D721Med (cell line): ENCODE measurements at regions not wholly inside any gene's neighbourhood (a gene's known extent, or its start where the extent isn't known, plus 50 kb on each side); places are given as distances from the start of the nearest gene placed in this dataset.

Source experiments
- DNase-seq: peaks from one replicate; pipeline ENCODE4 v3.0.0; 2011; ENCODE audit warnings: low spot score; ENCODE audit not compliant: insufficient read length
- FAIRE-seq: peaks from 2 replicates; lab custom pipeline; 2011; peaks lifted over from hg19 to GRCh38; lab: Jason Lieb, UNC
- TF ChIP-seq, protein P1 (sequence below): IDR thresholded peaks from 2 replicates; pipeline ENCODE4 v1.5.1; 2012; ENCODE audit warnings: mild to moderate bottlenecking, control low read depth; ENCODE audit not compliant: insufficient read depth; ENCODE audit errors: missing control alignments

DNA sequence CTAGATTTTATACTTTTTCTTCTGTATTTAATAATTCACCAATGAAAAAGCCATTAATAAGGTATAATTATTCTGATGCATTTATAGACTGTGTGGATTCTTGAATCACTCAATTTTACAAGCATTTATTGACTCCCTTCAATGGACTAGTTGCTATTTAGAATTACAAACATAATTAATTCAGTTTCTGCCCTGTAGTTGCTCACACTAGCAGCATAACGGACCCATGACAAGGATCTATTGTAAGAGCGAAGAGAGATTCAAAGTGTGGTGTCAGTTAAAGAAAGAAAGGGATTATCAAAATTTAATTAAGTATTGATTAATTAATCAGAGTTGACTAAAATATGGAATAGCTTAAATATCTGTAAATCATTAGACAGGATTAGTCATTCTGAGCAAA is 602.6 kb upstream of the PTCHD4 start:
- no peak for FAIRE-seq
- TF ChIP-seq, protein P1, sequence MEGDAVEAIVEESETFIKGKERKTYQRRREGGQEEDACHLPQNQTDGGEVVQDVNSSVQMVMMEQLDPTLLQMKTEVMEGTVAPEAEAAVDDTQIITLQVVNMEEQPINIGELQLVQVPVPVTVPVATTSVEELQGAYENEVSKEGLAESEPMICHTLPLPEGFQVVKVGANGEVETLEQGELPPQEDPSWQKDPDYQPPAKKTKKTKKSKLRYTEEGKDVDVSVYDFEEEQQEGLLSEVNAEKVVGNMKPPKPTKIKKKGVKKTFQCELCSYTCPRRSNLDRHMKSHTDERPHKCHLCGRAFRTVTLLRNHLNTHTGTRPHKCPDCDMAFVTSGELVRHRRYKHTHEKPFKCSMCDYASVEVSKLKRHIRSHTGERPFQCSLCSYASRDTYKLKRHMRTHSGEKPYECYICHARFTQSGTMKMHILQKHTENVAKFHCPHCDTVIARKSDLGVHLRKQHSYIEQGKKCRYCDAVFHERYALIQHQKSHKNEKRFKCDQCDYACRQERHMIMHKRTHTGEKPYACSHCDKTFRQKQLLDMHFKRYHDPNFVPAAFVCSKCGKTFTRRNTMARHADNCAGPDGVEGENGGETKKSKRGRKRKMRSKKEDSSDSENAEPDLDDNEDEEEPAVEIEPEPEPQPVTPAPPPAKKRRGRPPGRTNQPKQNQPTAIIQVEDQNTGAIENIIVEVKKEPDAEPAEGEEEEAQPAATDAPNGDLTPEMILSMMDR = no peak
- DNase-seq = no peak

DNA sequence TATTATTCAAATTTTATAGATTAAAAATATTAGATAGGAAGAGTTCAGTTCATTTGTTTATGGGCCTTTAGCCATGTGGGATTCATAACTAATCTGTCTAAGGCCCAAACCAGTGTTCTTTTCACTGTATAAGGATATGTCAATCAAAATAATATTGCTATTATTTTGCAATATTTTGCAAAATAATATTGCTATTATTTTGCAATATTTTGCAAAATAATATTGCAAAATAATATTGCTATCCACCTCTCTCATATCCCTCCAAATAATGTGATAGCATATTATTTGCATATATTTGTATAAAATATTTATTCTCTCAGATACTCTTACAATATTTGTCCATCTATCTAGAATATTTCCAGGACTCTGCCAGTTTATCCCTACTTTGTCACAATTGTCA is 595.3 kb upstream of the PTCHD4 start:
- TF ChIP-seq, protein P1 = no peak
- DNase-seq (no peak), FAIRE-seq (no peak)

DNA sequence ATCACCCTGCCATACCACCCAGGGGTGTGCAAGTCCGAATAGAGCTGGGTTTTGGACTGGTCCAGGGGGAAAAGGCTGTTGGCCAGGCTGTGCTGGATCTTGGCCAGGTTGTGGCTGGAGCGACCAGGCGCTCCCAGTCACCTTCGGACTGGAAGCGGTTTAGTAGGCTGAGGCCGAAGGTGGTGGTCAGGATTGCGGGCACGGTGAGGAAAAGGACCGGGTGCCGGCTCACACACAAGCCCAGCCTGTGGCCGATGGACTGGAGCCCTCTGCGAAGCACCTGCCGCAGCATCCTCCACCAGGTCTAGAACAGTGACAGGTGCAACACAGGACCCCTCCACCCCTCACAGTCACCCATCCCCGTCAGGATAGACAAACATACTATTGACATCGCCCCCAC is 590.6 kb upstream of the PTCHD4 start:
- FAIRE-seq (no peak), DNase-seq (no peak)
- TF ChIP-seq, protein P1 = no peak

DNA sequence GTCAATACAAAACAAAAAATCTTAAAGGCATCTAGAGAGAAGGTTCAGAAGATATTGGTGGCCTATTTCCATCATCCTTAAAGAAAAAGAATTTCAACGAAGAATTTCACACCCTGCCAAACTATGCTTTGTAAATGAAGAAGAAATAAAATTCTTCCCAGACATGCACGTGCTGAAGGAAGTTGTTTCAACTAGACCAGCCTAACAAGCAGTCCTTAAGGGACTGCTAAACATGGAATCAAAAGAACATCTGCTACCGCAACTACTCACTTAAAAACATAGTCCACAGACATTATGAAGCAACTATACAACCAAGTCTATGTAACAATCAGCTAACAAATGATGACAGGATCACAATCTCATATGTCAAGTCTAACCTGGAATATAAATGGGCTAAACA is 584.9 kb upstream of the PTCHD4 start:
- DNase-seq = no peak
- FAIRE-seq = no peak
- TF ChIP-seq, protein P1 = no peak

DNA sequence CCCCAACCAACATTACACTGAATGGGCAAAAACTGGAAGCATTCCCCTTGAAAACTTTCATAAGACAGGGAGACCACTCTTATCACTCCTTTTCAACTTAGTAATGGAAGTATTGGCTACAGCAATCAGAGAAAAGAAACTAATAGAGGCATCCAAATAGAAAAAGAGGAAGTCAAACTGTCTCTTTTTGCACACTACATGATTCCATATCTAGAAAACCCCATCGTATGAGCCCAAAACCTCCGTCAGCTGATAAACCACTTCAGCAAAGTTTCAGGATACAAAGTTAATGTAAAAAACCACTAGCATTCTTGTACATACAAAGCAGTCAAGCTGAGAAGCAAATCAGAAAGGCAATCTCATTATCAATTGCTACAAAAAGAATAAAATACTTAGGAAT is 580.4 kb upstream of the PTCHD4 start:
- FAIRE-seq (no peak), DNase-seq (no peak)
- TF ChIP-seq, protein P1 = no peak

DNA sequence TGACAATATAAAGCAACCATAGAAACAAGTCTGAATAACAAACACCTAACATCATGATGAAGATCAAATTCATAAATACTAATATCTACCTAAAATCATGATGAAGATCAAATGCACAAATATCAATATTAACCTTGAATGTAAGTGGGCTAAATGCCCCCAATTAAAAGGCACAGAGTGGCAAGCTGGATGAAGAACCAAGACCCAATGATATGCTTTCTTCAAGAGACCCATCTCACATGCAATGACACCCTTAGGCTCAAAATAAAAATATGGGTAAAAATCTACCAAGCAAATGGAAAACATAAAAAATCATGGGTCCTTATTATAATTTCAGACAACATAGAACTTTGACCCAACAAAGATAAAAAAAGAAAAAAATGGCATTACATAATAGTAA is 578.5 kb upstream of the PTCHD4 start:
- FAIRE-seq = no peak
- TF ChIP-seq, protein P1 = no peak
- DNase-seq = no peak

DNA sequence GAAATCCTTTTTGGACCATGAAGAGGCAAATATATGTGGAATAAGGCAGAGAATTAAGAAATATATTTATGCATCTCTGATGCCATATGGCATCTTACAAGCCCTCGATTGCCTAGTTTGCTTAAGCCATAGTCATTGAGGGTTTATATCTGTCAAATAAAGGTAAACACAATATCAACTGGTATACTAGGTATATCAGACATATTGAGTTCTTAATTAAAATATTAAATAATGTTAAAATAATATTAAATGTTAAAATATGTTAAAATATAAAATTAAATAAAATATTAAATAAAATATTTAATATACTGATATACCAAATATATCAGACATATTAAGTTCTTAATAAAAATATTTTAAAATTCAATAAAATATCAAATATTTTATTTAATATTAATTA is 567.4 kb upstream of the PTCHD4 start:
- FAIRE-seq = no peak
- DNase-seq = no peak
- TF ChIP-seq, protein P1 = no peak
